GM12874 (cell line): ENCODE measurements at regions not wholly inside any gene's neighbourhood (a gene's known extent, or its start where the extent isn't known, plus 50 kb on each side); places are given as distances from the start of the nearest gene placed in this dataset.

Source experiments
- TF ChIP-seq, protein P1 (sequence below): IDR thresholded peaks from 2 replicates; pipeline ENCODE4 v1.5.1; 2011; ENCODE audit warnings: low read depth, mild to moderate bottlenecking, control low read depth, low read length, moderate library complexity; ENCODE audit not compliant: insufficient read depth

- TF ChIP-seq, protein P1, sequence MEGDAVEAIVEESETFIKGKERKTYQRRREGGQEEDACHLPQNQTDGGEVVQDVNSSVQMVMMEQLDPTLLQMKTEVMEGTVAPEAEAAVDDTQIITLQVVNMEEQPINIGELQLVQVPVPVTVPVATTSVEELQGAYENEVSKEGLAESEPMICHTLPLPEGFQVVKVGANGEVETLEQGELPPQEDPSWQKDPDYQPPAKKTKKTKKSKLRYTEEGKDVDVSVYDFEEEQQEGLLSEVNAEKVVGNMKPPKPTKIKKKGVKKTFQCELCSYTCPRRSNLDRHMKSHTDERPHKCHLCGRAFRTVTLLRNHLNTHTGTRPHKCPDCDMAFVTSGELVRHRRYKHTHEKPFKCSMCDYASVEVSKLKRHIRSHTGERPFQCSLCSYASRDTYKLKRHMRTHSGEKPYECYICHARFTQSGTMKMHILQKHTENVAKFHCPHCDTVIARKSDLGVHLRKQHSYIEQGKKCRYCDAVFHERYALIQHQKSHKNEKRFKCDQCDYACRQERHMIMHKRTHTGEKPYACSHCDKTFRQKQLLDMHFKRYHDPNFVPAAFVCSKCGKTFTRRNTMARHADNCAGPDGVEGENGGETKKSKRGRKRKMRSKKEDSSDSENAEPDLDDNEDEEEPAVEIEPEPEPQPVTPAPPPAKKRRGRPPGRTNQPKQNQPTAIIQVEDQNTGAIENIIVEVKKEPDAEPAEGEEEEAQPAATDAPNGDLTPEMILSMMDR = no peak
These were observed 229.5 kb upstream of the DTNBP1 start for GRCh38 chr6:15892369-15892768.

DNA sequence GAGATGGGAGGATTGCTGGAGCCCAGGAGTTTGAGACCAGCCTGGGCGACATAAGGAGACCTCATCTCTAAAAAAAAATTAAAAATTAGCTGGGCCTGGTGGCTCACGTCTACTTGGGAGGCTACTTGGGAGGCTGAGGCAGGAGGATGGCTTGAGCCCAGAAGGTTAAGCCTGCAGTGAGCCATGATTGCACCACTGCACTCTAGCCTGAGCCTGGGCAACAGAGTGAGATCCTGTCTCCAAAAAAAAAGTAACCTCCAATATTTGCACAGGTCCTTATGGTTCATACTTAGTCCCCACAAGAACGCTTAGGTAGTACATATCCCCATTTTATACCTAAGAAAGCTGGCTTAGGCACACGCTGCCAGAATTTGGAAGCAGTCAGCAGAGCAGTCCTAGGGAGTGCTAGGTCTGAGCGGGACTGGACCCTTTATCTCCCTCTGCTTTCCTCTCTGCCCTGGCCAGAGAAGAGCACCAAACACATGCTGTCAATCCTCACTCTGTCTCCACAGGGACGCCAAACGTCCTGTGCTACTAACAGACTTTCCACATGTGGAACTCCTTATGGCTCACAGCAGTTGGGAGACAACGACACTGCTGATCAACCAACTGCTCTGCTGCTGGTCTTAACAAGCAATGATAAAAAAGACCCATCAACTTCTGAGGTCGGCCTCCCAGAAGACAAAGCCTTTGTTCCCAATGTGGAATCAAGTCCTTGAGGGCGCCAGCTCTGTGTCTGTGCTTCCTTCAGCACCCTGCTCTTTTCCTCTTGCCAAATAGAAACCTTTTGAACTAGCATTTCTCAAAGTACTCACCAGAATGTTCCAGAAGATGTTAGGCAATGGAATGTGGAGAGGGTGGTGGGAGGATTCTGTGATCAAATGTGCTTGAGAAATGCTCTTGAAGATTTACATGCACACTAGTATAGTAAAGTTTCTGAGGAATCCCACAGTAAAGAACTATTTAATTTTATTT is 226.3 kb upstream of the DTNBP1 start:
- TF ChIP-seq, protein P1 = no peak

GRCh38 chr6:15887491-15888461 is 224.9 kb upstream of the DTNBP1 start:
- TF ChIP-seq, protein P1 = no peak

DNA sequence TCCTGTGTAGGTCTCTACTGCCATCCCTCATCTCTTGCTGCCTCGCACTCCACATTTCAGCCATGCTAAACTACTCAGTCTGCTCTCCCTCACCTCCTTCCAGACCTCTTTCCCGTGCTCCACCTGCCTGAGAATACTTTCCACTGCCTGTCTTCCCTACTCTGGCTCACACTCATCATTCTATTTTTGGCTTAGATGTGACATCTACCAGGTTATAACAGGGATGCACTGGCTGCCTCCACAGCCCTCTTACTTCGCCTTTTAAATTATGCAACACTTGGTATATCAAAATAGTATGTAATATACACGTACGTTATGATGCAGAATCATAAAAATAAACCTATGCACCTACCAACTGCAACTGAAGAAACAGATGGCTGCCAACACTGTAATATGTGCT is 222.8 kb upstream of the DTNBP1 start:
- TF ChIP-seq, protein P1 = no peak

GRCh38 chr6:15882915-15883314 is 220.1 kb upstream of the DTNBP1 start:
- TF ChIP-seq, protein P1 = no peak

- TF ChIP-seq, protein P1 = no peak
These were observed 219.5 kb upstream of the DTNBP1 start for GRCh38 chr6:15882345-15882744.

- TF ChIP-seq, protein P1 = no peak
These were observed 218.3 kb upstream of the DTNBP1 start for GRCh38 chr6:15881150-15881549.
